ENCODE measurements at regions not wholly inside any gene's neighbourhood (a gene's known extent, or its start where the extent isn't known, plus 50 kb on each side); places are given as distances from the start of the nearest gene placed in this dataset.
"Not testable (repeated sequence)": the region's sequence is repeated elsewhere in the genome, so short reads cannot be mapped to it uniquely, and the experiment has no call there.

GRCh38 chr18:1848716-1849115 is 722.6 kb downstream of the METTL4 start:
- H3K27me3 Mint-ChIP-seq (ENCODE audit: low read depth), result no peaks in the 10 kb centered on the region; the same call in 1 of the 2 replicates
- H3K36me3 Mint-ChIP-seq, result peaks cover 3% of the 10 kb centered on the region; the same call in 1 of the 2 replicates
- no peak for DNase-seq (ENCODE audit: low spot score)
- no peak overlapping the region for H3K27ac Mint-ChIP-seq
- H3K9me3 Mint-ChIP-seq, result peaks cover 13% of the 10 kb centered on the region
- H3K4me3 Mint-ChIP-seq, result no peak overlapping the region
- no peak for ATAC-seq
- no peaks in the 10 kb centered on the region for H3K4me1 Mint-ChIP-seq
- ChIA-PET POLR2A (no interaction called here), CTCF (no interaction called here)
- TF ChIP-seq RORB (CRISPR knock-in tag; IDR thresholded peaks at IDR 0.05) (no peak), IRF2 (CRISPR knock-in tag; IDR thresholded peaks at IDR 0.05; ENCODE audit: borderline replicate concordance, low read depth) (no peak)

DNA sequence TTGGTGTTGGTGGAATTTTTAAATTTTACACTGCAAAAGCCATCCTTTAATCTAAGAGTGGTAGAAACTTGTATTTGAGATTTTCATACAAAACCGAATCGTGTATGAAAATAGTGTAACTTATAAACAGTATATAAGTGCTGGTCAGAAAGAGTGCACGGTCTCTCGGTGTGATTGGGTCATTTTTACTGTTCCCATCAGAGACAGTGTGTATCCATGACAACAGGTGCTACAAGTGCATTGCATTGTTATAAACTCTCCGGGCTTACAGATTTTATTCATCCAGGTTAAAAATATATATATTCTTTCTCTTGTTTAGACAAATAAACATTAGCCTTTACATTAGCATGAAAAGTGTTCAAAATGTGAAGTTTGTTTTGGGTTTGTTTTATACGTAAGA is 721.9 kb downstream of the METTL4 start:
- no peaks in the 10 kb centered on the region; the same call in 1 of the 2 replicates for H3K27me3 Mint-ChIP-seq (ENCODE audit: low read depth)
- no peak for TF ChIP-seq SMAD4 (CRISPR knock-in tag; IDR thresholded peaks at IDR 0.05)
- TF ChIP-seq ZNF423 (CRISPR knock-in tag; IDR thresholded peaks at IDR 0.05), result no peak
- TF ChIP-seq GTF2I (CRISPR knock-in tag; conservative IDR thresholded peaks at IDR 0.05), result no peak
- TF ChIP-seq NFATC4 (CRISPR knock-in tag; IDR thresholded peaks at IDR 0.05), result no peak
- TF ChIP-seq HMGA2 (CRISPR knock-in tag; IDR thresholded peaks at IDR 0.05), result no peak
- no peak for TF ChIP-seq ESRRA (CRISPR knock-in tag; IDR thresholded peaks at IDR 0.05; ENCODE audit: borderline replicate concordance)
- TF ChIP-seq NR2C2 (CRISPR knock-in tag; IDR thresholded peaks at IDR 0.05), result no peak
- TF ChIP-seq, protein P1, sequence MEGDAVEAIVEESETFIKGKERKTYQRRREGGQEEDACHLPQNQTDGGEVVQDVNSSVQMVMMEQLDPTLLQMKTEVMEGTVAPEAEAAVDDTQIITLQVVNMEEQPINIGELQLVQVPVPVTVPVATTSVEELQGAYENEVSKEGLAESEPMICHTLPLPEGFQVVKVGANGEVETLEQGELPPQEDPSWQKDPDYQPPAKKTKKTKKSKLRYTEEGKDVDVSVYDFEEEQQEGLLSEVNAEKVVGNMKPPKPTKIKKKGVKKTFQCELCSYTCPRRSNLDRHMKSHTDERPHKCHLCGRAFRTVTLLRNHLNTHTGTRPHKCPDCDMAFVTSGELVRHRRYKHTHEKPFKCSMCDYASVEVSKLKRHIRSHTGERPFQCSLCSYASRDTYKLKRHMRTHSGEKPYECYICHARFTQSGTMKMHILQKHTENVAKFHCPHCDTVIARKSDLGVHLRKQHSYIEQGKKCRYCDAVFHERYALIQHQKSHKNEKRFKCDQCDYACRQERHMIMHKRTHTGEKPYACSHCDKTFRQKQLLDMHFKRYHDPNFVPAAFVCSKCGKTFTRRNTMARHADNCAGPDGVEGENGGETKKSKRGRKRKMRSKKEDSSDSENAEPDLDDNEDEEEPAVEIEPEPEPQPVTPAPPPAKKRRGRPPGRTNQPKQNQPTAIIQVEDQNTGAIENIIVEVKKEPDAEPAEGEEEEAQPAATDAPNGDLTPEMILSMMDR (IDR thresholded peaks at IDR 0.05), result no peak
- TF ChIP-seq SOX15 (CRISPR knock-in tag; IDR thresholded peaks at IDR 0.05), result no peak
- TF ChIP-seq ZNF396 (CRISPR knock-in tag; IDR thresholded peaks at IDR 0.05; ENCODE audit: borderline replicate concordance), result no peak
- no peak for TF ChIP-seq MYBL2 (CRISPR knock-in tag; IDR thresholded peaks at IDR 0.05)
- no peak for TF ChIP-seq HMGXB4 (CRISPR knock-in tag; IDR thresholded peaks at IDR 0.05)
- TF ChIP-seq, protein P2, sequence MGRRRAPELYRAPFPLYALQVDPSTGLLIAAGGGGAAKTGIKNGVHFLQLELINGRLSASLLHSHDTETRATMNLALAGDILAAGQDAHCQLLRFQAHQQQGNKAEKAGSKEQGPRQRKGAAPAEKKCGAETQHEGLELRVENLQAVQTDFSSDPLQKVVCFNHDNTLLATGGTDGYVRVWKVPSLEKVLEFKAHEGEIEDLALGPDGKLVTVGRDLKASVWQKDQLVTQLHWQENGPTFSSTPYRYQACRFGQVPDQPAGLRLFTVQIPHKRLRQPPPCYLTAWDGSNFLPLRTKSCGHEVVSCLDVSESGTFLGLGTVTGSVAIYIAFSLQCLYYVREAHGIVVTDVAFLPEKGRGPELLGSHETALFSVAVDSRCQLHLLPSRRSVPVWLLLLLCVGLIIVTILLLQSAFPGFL (CRISPR knock-in tag; IDR thresholded peaks at IDR 0.05; ENCODE audit: borderline replicate concordance), result no peak
- no peak for TF ChIP-seq SP1 (CRISPR knock-in tag; conservative IDR thresholded peaks at IDR 0.05)
- TF ChIP-seq, protein P3, sequence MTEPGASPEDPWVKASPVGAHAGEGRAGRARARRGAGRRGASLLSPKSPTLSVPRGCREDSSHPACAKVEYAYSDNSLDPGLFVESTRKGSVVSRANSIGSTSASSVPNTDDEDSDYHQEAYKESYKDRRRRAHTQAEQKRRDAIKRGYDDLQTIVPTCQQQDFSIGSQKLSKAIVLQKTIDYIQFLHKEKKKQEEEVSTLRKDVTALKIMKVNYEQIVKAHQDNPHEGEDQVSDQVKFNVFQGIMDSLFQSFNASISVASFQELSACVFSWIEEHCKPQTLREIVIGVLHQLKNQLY (CRISPR knock-in tag; IDR thresholded peaks at IDR 0.05), result no peak
- TF ChIP-seq ZNF416 (CRISPR knock-in tag; IDR thresholded peaks at IDR 0.05), result no peak
- no peak for TF ChIP-seq PRDM15 (CRISPR knock-in tag; IDR thresholded peaks at IDR 0.05)
- H3K9me3 Mint-ChIP-seq, result peaks cover 13% of the 10 kb centered on the region
- ChIA-PET CTCF (no interaction called here), POLR2A (no interaction called here)
- no peaks in the 10 kb centered on the region for H3K4me1 Mint-ChIP-seq
- no peak overlapping the region for H3K27ac Mint-ChIP-seq
- H3K4me3 Mint-ChIP-seq, result no peak overlapping the region
- ATAC-seq (no peak), DNase-seq (ENCODE audit: low spot score) (no peak)
- H3K36me3 Mint-ChIP-seq, result peaks cover 3% of the 10 kb centered on the region; the same call in 1 of the 2 replicates

- POLR2A ChIA-PET; H3K4me3 Mint-ChIP-seq; H3K27me3 Mint-ChIP-seq (ENCODE audit: low read depth); H3K4me1 Mint-ChIP-seq; DNase-seq (ENCODE audit: low spot score); CTCF ChIA-PET; ATAC-seq; H3K36me3 Mint-ChIP-seq; H3K27ac Mint-ChIP-seq: not testable (repeated sequence)
- H3K9me3 Mint-ChIP-seq, result peaks cover 59% of the 10 kb centered on the region
These were observed 714.0 kb downstream of the METTL4 start for GRCh38 chr18:1857281-1857680.

Measured in WTC11 (cell line).